HG02588 (cell line): ENCODE measurements at regions not wholly inside any gene's neighbourhood (a gene's known extent, or its start where the extent isn't known, plus 50 kb on each side); places are given as distances from the start of the nearest gene placed in this dataset.

ENCODE experiments used
- ATAC-seq: cut with Tn5 transposase; IDR thresholded peaks from one replicate; pipeline ENCODE4 v1.9.1; 2021; ENCODE audit warnings: mild to moderate bottlenecking, moderate library complexity; ENCODE audit not compliant: unreplicated experiment

- no peak for ATAC-seq
Observed at GRCh38 chr13:72255908-72256307, 388.9 kb upstream of the DACH1 start.

- ATAC-seq, result no peak
Observed at GRCh38 chr13:72253754-72254153, 386.8 kb upstream of the DACH1 start.

GRCh38 chr13:72246396-72246795, 379.4 kb upstream of the DACH1 start:
- no peak for ATAC-seq

GRCh38 chr13:72244788-72245187, 377.8 kb upstream of the DACH1 start:
- no peak for ATAC-seq

GRCh38 chr13:72230131-72230530, 363.1 kb upstream of the DACH1 start:
- ATAC-seq, result no peak

- no peak for ATAC-seq
Observed at GRCh38 chr13:72229067-72229466, 362.1 kb upstream of the DACH1 start.

GRCh38 chr13:72221276-72221962, 354.4 kb upstream of the DACH1 start:
- peak; percentile 43 for ATAC-seq

DNA sequence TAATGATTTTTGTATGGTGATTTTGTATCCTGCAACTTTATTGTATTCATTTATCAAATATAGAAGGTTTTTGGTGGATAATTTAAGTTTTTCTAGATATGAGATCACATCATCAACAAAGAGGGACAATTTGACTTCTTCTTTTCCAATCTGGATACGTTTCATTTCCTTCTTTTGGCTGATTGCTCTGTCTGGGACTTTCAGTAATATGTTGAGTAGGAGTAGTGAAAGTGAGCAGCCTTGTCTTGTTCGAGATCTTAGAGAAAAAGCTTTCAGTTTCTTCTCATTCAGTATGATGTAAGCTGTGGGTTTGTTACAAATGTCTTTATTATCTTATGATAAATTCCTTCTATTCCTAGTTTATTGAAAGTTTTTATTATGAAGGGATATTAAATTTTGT, 352.0 kb upstream of the DACH1 start:
- peak; percentile 75 for ATAC-seq

- no peak for ATAC-seq
Observed at GRCh38 chr13:72217142-72217541, 350.1 kb upstream of the DACH1 start.

GRCh38 chr13:72208112-72208645, 341.2 kb upstream of the DACH1 start:
- no peak for ATAC-seq

- ATAC-seq, result no peak
Observed at GRCh38 chr13:72205773-72206172, 338.8 kb upstream of the DACH1 start.

DNA sequence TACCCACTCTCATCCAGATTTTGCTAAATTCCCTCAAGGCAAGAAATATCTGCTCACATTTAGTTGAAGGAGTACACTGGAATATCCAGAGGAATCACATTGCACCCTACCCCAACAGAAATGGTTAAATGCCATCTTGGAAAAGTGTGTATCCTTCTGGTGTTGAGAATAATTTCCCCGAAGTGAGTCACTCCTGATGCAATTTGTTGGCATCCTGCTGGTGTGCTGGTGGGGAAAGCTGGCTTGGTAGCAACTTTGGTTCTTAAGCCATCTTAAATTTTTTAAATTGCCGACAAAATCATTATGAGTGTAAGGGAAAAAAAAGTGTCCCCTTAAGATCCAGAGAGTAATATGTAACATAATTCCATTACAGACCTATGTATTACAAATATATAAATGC, 337.3 kb upstream of the DACH1 start:
- no peak for ATAC-seq

GRCh38 chr13:72201726-72202125, 334.7 kb upstream of the DACH1 start:
- no peak for ATAC-seq

GRCh38 chr13:72199640-72200039, 332.6 kb upstream of the DACH1 start:
- ATAC-seq, result no peak

DNA sequence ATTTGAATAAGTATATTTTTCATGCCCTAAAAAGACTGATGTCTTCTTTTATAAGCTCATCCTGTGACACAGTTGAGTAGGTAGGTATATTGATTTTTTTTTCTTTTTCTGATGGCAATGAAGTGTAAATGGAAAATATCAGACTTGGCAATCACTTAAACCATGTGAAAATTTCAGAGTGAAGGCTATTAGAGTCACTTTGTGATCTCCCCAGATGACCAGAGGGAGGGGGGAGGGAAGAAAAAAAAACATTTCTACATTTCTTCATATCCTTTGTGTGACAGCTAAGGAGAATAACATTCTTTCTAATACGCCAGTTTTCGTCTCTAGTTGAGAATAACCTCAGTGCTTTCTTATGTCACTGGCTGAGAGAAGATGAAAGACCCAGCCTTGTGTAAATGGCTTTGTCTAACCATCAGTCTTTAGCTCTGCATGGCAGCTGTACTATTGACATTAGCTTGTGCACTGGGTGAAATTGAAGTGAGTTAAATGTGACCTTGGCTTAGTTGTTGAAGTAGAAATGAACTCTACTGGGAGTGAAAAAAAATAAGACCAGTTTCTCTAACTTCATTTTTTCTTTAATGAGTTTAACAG, 332.1 kb upstream of the DACH1 start:
- ATAC-seq, result no peak

DNA sequence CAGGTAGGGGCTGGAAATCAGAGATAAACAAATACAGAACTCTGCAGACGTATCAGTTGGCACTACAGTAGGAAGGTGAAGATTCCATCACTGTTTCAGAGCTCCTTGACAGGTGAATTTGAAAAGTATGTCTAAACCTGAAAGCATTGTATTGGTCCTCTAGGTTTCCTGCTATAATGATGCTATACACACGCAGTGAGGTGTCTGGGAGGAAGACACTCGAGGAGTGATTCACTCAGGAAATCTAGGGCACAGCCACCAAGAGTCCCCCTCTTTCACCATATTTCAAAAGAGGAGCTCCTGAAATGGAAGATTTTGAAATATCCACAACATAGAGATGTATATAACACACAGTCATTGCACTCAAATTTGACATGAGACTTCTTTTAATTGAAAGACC, 331.0 kb upstream of the DACH1 start:
- no peak for ATAC-seq

DNA sequence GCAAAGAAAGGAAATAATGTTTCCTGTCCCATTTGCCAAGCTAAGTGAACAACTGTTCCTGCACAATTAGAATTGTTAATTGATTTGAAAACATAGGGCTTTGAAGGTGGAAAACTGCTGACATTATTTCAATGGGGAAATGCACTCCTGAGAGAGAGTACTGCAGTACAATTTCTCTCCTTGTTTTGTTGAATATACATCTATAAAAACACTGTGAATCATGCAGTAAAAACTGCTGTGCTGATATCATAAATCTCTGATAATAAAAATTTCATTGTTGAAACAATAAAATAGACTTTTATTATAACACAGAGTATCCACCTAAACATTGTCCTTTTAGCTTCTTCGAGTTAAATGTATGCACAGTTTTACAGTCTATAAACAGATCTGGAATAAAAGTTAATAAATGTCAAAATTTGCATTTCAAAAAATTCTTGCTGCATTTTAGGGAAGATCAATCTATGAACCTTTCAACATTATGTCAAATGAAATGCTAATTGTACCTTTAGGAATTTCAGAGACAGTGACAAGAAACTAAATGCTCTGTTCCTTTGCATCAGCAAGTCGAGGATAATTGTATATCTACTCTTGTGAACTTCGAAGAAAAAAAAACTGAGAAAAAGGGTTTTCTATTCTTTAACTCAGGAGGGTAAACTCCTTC, 328.2 kb upstream of the DACH1 start:
- ATAC-seq, result no peak

- ATAC-seq, result no peak
Observed at GRCh38 chr13:72194523-72194922, 327.5 kb upstream of the DACH1 start.

GRCh38 chr13:72186730-72187422, 319.9 kb upstream of the DACH1 start:
- no peak for ATAC-seq

- no peak for ATAC-seq
Observed at GRCh38 chr13:72185776-72186175, 318.8 kb upstream of the DACH1 start.

DNA sequence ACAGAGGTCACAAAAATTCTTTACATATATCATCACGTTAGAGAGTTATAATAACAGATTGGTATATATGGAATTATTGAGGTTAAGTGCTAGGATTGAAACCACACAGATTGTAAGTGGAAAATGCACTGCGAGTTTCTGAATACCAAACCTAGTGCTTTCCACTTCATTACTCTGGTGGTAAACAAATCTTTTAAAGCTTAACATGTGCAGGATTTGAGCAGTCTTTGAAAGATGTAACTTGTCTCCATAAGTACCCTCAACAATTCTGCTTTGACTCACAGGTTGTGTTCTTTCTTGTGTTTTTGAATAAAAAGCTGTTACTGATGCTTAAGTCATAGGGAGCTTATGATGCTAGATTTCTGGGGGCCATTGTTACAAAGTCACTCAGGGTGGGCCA, 314.7 kb upstream of the DACH1 start:
- no peak for ATAC-seq
